GM19035 (cell line): ENCODE measurements at regions not wholly inside any gene's neighbourhood (a gene's known extent, or its start where the extent isn't known, plus 50 kb on each side); places are given as distances from the start of the nearest gene placed in this dataset.
"Not testable (repeated sequence)": the region's sequence is repeated elsewhere in the genome, so short reads cannot be mapped to it uniquely, and the experiment has no call there.

Experiments
- ATAC-seq: cut with Tn5 transposase; IDR thresholded peaks from one replicate; pipeline ENCODE4 v1.9.1; 2021; ENCODE audit not compliant: unreplicated experiment

GRCh38 chr16:8083560-8083959 lies 506.8 kb downstream of the TMEM114 start:
- ATAC-seq: no peak

DNA sequence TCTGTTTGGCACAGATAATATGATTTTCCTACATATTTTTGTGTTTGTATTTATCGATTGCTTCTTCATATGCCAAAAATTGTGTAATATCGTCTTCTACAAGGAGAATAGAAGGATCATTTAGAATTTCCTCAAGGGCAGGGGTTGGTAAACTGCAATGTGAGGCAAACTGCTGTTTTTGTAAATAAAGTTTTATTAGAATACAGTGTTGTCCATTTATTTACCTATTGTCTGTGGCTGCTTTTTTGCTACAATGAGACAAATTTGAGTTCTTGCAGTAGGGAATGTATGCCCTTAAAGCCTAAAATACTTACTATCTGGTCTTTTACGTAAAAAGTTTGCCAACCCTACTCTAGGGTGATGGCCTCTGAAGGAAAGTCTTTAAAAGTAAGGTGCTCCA lies 509.5 kb downstream of the TMEM114 start:
- no peak for ATAC-seq

DNA sequence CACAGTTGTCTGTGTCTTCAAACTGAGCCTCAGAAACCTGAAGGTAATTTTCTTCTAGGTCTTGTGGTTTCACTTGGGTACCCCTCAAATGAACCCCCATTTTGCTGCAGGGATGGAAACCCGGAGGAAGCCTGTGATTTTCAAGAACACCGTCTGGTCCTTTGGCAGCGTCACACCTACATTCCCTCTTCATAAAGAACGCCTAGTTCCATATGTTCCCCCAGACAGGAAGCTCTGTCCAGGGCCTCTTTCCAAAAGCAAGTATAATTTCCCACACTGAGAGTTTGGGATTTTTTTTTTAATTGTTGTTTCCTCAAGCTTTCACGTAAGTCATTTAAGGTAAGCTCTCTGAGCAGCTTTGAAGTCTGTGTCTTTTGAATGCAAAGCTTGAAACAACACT lies 515.0 kb downstream of the TMEM114 start:
- ATAC-seq: no peak

GRCh38 chr16:8070506-8070905 lies 519.8 kb downstream of the TMEM114 start:
- ATAC-seq: no peak

GRCh38 chr16:8068225-8068624 lies 522.1 kb downstream of the TMEM114 start:
- ATAC-seq: not testable (repeated sequence)

DNA sequence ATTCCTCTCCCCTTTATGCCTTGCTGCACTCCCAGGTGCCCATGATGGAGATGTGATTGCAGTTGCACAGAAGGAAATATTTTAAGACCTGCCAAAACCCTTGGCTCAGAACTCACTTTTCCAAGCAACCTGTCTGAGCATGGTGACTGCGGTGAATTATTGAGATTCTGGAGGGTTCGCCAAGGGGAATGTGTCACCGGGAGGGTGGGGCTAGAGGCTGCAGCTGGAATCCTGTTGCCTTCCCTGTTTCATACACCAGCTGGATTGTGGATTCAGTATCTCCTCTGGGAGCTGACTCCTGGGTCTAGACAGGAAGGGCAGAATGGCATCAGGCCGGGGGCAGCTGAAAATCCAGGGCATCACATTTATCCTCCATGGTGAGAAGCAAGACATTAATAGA lies 527.2 kb downstream of the TMEM114 start:
- no peak for ATAC-seq

DNA sequence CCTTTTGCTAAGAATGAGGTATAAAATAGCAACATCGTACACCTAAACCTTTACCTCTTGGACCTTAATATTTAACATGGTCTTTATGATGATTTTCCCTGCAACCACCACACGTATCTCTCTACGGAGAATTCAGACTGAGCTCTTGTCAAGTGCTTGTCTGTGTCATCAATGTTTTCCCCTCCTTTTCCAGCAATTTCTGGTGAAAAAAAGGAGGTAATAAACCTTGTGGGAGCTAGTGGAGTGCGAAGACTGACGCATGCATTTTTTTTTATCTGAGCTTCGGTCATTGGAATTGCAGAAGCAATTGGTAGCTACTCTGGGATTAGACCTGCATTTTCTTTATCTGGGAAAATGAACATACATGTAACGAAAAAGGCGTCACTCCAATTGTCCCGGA lies 527.6 kb downstream of the TMEM114 start:
- no peak for ATAC-seq

- ATAC-seq: no peak
Measured at GRCh38 chr16:8055761-8056160, 534.5 kb downstream of the TMEM114 start.

DNA sequence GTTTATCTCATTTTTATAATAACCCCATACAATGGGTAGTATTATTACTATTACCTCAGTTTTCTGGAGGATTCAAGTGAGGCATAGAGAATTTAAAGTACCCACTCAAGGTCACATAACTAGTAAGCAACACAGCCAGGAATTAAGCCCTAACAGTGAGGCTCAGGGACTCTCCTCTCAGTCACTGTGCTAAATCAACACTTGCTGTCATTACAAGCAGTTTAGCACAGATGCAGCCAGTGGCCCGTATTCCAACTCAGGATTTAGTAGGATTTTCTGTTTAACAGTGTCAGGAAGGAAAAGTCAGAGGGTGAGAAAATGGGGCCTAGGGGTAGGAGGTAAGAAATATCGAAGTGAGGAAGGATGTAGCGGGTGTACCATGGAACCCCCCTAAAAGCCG lies 536.9 kb downstream of the TMEM114 start:
- no peak for ATAC-seq

DNA sequence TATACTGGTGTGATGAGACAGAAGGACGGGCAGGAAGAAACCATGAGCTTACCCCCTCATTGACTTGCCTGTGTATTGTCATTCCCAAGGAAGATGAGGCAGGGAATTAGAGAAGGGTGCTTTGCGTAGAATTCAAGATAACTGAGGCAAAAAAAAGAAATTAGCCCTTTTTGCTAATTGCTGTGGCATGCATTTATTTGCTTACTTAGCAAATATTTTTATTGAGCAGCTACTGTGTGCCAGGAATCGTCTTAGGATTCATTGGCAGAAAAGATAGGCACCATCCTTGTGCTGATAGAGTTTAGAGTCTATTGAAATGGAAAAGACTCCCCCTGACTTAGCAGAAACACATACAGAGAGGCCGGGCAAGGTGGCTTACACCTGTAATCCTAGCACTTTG lies 541.9 kb downstream of the TMEM114 start:
- ATAC-seq: no peak

DNA sequence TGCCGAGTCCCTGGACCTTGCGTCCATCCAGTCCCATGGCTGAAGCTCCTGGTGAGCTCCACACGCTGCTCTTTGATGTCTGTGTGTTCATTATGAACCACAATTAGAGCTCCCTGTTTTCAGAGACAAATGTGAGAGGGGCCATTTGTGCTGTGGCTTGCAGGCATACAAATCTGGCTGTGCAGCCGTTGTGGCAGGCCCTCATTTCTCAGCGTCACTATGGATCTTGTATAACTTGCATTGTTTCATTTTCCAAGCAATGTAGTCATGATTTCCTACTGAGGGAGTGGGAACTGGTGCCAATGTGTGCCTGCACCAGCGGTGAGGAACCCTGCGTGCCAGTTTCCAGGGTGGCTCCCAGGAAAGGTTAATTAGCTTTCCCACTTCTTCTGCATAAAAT lies 542.6 kb downstream of the TMEM114 start:
- no peak for ATAC-seq

DNA sequence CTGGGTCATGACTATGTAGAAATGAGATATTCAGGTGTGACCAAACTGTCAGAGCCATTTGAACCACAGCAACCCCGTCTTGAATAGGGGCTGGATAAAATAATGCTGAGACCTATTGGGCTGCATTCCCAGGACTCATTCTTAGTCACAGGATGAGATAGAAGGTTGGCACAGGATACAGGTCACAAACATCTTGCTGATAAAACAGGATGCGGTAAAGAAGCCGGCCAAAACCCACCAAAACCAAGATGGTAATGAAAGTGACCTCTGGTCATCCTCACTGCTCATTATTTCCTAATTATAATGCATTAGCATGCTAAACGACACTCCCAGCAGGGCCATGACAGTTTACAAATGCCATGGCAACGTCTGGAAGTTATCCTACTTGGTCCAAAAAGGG lies 545.5 kb downstream of the TMEM114 start:
- ATAC-seq: no peak

DNA sequence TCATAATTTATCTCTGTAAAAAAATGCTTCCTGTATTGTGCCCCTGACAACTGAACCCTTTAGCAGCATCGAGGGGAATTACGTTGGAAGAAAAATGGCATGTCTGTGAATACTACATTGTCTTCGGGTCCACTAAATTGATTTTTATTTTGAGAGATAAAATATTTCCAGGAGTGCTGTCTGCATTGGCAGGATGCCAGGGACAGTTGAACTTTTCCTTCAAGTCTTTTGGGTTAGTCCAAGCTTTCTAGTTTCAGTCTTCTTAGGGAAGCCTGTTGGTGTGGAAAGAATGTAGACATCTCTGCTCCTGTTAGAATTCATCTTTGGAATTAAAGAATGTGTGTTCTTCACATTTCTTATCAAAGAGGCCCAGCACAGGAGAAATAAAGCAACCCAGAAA lies 557.9 kb downstream of the TMEM114 start:
- no peak for ATAC-seq

GRCh38 chr16:8030004-8030403 lies 560.3 kb downstream of the TMEM114 start:
- not testable (repeated sequence) for ATAC-seq

DNA sequence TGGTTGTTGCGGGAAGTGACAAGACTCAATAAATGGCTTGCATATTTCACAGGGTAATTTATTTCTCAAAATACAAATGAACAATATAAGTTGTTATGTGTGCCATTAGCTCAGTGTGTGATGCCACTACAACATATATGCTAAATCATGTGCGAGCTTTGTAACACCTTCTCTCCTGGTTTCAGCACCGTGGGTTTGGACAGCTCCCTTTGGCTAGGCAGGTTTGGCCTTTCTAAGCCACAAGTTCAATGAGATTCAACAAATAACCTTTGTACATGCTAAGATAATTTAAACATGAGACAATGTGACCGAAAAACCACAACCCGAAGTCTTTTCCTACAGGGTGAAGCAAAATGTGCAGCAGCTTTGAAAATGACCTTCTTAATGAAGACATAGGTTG lies 563.9 kb downstream of the TMEM114 start:
- no peak for ATAC-seq

DNA sequence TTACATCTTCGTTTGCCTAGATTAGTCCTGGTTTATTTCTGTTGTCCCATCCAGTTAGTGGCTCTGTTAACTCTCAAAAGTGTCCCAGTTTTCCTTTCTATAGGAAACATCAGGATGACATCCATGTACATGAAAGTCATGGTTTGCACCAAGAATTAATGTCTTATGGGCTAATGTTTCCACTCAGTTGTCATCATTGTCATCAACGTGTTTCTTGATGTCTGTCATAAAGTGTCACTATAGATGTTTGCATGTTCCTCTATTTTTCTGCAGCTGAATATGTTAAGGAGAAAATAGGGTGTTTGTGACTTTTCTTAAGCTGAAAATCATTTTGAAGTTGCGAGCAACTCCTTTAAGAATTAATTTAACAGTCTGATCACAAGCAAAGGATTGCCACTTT lies 567.0 kb downstream of the TMEM114 start:
- ATAC-seq: no peak

- ATAC-seq: no peak
Measured at GRCh38 chr16:8005096-8005860, 585.0 kb downstream of the TMEM114 start.

- ATAC-seq: no peak
Measured at GRCh38 chr16:7998789-7999453, 591.4 kb downstream of the TMEM114 start.

DNA sequence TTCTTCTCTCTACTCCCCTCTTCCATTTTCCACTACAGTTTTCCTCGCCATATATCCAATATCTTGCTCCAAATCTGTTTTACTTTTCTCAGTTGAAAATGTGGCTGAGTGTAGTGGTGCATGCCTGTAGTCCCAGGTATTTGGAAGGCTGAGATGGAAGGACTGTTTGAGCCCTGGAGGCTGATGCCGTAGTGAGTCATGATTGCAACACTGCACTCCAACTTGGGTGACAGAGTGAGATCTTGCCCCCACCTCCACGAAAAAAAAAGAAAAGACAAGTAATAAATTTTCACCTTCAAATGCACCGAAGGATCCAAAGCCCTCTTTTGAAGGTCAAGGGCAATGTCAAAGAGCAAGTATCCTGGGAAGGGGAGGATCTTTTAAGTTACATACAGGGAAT lies 592.3 kb downstream of the TMEM114 start:
- no peak for ATAC-seq

- no peak for ATAC-seq
Measured at GRCh38 chr16:7992616-7993015, 597.7 kb downstream of the TMEM114 start.

GRCh38 chr16:7990626-7991260 lies 599.6 kb downstream of the TMEM114 start:
- no peak for ATAC-seq

DNA sequence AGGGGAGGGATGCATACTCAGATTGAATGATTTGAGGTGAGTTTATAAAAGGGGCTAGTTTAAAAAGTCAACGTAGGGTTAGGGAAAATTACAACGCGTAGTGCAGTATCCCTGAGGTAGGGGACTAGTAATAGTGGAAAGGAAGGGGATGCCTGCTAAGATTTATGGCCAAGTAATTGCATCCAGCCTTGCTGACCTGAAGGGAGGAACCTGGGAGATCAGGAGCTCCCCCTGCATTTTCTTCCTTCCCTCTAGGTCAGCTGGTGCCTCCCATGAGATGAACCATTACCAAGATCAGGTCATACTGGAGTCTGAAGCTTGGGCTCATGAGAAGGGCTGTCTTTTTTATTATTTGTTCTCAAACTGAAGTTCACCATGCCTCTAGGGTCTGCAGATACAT lies 606.6 kb downstream of the TMEM114 start:
- ATAC-seq: no peak
